Colonic mucosa (tissue), 4 donors: ENCODE measurements at regions not wholly inside any gene's neighbourhood (a gene's known extent, or its start where the extent isn't known, plus 50 kb on each side); places are given as distances from the start of the nearest gene placed in this dataset.

Experiments
- DNase-seq: peaks from one replicate; pipeline ENCODE4 v3.0.0-alpha.2; 2020
- H3K27ac ChIP-seq: fragments of 200-600 bp; one replicate; pipeline ENCODE4 v1.8.0; 2021
- H3K27me3 ChIP-seq: fragments of 200-600 bp; one replicate; pipeline ENCODE4 v1.8.0; 2021
- H3K36me3 ChIP-seq: fragments of 200-600 bp; one replicate; pipeline ENCODE4 v1.8.0; 2021
- H3K4me1 ChIP-seq: fragments of 200-600 bp; one replicate; pipeline ENCODE4 v1.8.0; 2021; ENCODE audit warnings: mild to moderate bottlenecking
- H3K4me3 ChIP-seq: fragments of 200-600 bp; one replicate; pipeline ENCODE4 v1.8.0; 2021
- H3K9ac ChIP-seq, 2 donors: one replicate each; pipeline ENCODE4 v1.7.0; 2013; ENCODE audit warnings: control low read depth in 2 of 2, low read depth in 2 of 2, low read length in 2 of 2
- H3K9me3 ChIP-seq: fragments of 200-600 bp; one replicate; pipeline ENCODE4 v1.8.0; 2021
- CTCF ChIP-seq: fragments of 200-600 bp; IDR thresholded peaks from one replicate; pipeline ENCODE4 v1.8.0; 2022; ENCODE audit warnings: antibody characterized with exemption, mild to moderate bottlenecking
- intact Hi-C: fragments of 100-400 bp; cut with DNase I; formaldehyde crosslinking; loops from one replicate; pipeline ENCODE4 v1.14.1; 2022
- donor health status: healthy.
- donor health status: DM: no; HTN: no; CAD: no.
- donor health status: DM: no; HTN: no; CAD: no.

GRCh38 chr1:105684714-105685113, 1371.8 kb upstream of the PRMT6 start:
- TF ChIP-seq CTCF = no peak
- intact Hi-C loops = no loop called here

DNA sequence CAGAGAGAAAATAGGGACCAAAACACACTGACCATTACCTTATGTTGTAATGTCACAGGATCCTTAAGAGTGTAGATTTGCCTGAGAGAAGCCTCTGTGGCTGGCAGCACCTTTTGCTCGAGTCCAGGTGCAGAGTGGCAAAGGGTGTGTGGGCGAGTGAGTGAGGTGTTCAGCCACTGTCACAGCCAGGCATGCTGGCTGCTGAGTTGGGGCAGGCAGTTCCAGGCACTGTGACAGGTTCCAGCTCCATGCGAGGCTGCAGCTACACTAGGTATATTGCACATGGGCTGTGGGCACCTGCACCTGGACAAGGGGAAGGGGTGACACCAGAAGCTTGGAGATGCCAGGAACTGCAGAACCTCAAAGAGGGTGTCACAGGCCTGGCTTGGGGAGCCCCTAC, 1370.4 kb upstream of the PRMT6 start:
- H3K27me3 ChIP-seq = no peaks in the 10 kb centered on the region
- H3K9ac ChIP-seq = no peak overlapping the region
- no peaks in the 10 kb centered on the region for H3K9me3 ChIP-seq
- TF ChIP-seq CTCF = no peak
- DNase-seq = no peak
- H3K36me3 ChIP-seq = no peaks in the 10 kb centered on the region
- H3K4me1 ChIP-seq = no peaks in the 10 kb centered on the region
- intact Hi-C loops = no loop called here
- H3K27ac ChIP-seq = no peak overlapping the region
- no peak overlapping the region for H3K4me3 ChIP-seq

More at GRCh38 chr1:105684714-105685113, 1371.8 kb upstream of the PRMT6 start:
- no peak overlapping the region for H3K4me3 ChIP-seq
- H3K4me1 ChIP-seq = no peaks in the 10 kb centered on the region
- no peak overlapping the region for H3K9ac ChIP-seq
- no peak overlapping the region for H3K27ac ChIP-seq
- no peaks in the 10 kb centered on the region for H3K9me3 ChIP-seq
- H3K27me3 ChIP-seq = no peaks in the 10 kb centered on the region
- no peak for DNase-seq
- no peaks in the 10 kb centered on the region for H3K36me3 ChIP-seq

DNA sequence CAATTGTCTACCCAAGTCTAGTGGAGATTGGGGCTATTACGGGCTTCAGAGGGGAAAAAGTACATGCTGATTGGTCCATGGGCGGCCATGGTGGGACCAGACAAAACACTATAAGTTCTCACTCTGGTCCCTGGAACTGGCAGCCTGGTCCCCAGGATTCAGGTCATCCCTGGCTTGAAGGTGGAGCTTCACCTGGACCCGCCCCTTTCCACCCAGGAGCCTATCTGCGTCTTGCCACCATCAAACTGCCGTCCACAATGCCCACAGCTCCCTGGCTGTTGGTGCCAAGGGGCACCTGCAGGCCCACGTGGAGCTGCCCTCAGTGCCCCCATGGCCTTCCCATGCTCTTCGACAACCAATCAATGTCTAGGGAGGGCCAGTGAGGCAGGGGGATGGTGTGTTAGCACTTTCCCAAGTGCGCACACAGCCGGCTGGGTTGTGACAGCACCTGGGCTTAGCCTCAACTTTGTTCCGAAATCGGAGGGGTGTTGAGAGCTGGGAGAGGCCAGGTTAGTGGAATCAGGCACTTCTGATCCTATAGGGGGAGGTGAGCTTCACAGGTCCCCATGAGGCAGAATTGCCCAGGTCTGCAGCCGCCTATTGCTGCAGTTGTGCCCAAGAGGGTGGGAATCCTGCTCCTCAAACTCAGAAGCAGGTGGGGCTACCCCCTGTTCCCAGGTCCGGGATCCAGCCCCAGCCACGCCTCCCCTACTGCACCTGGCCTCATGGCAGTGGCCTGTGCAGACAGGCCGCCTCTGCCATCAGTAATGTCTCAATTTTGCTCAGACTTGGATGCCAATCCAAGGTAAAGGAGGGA, 1369.4 kb upstream of the PRMT6 start:
- H3K4me1 ChIP-seq = no peaks in the 10 kb centered on the region
- H3K4me3 ChIP-seq = no peak overlapping the region
- H3K27me3 ChIP-seq = no peaks in the 10 kb centered on the region
- DNase-seq = no peak
- H3K9ac ChIP-seq = no peak overlapping the region
- H3K27ac ChIP-seq = no peak overlapping the region
- no peak for TF ChIP-seq CTCF
- no peaks in the 10 kb centered on the region for H3K36me3 ChIP-seq
- intact Hi-C loops = no loop called here
- no peaks in the 10 kb centered on the region for H3K9me3 ChIP-seq

DNA sequence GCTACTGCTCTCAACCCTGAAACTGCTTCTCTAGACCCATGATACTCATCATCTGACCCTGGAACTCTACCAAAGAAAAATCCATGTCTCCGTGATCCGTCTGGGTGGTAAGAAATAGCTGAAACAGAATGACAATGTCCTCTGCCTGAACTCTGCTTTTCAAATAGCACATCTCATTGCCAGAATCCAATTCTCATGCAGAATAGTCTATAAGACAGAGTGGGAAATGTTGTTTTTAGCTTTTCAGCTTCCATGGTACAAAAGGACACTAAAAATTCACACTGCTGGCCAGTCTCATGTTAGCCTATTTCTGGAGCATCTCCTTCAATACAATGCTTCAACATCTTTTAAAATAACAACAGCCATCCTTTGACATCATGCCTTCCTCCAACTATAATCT, 1355.8 kb upstream of the PRMT6 start:
- no peak for DNase-seq
- H3K4me1 ChIP-seq = no peaks in the 10 kb centered on the region
- H3K9me3 ChIP-seq = no peaks in the 10 kb centered on the region
- no peak overlapping the region for H3K9ac ChIP-seq
- no peak overlapping the region for H3K4me3 ChIP-seq
- no peak overlapping the region for H3K27ac ChIP-seq
- intact Hi-C loops = no loop called here
- no peaks in the 10 kb centered on the region for H3K36me3 ChIP-seq
- no peaks in the 10 kb centered on the region for H3K27me3 ChIP-seq
- no peak for TF ChIP-seq CTCF

GRCh38 chr1:105724286-105724685, 1332.2 kb upstream of the PRMT6 start:
- no peak overlapping the region for H3K4me3 ChIP-seq
- intact Hi-C loops = no loop called here
- H3K4me1 ChIP-seq = no peaks in the 10 kb centered on the region
- no peaks in the 10 kb centered on the region for H3K9me3 ChIP-seq
- no peak overlapping the region for H3K9ac ChIP-seq
- no peak for DNase-seq
- H3K27ac ChIP-seq = no peak overlapping the region
- TF ChIP-seq CTCF = no peak
- no peaks in the 10 kb centered on the region for H3K27me3 ChIP-seq
- no peaks in the 10 kb centered on the region for H3K36me3 ChIP-seq
